GM19043 (cell line): ENCODE measurements at regions not wholly inside any gene's neighbourhood (a gene's known extent, or its start where the extent isn't known, plus 50 kb on each side); places are given as distances from the start of the nearest gene placed in this dataset.
"Not testable (repeated sequence)": the region's sequence is repeated elsewhere in the genome, so short reads cannot be mapped to it uniquely, and the experiment has no call there.

ENCODE experiments used
- ATAC-seq: cut with Tn5 transposase; IDR thresholded peaks from one replicate; pipeline ENCODE4 v1.9.1; 2021; ENCODE audit warnings: low read depth; ENCODE audit not compliant: unreplicated experiment

GRCh38 chr4:31236020-31236638 is 516.0 kb downstream of the PCDH7 start:
- no peak for ATAC-seq

GRCh38 chr4:31236639-31237173 is 516.5 kb downstream of the PCDH7 start:
- no peak for ATAC-seq

GRCh38 chr4:31237233-31237632 is 517.1 kb downstream of the PCDH7 start:
- ATAC-seq: no peak

GRCh38 chr4:31239886-31240285 is 519.7 kb downstream of the PCDH7 start:
- no peak for ATAC-seq

- ATAC-seq: no peak
These were observed 521.4 kb downstream of the PCDH7 start for GRCh38 chr4:31241504-31242106.

GRCh38 chr4:31246856-31247255 is 526.7 kb downstream of the PCDH7 start:
- no peak for ATAC-seq

GRCh38 chr4:31259119-31259518 is 539.0 kb downstream of the PCDH7 start:
- no peak for ATAC-seq

- ATAC-seq: no peak
These were observed 541.5 kb downstream of the PCDH7 start for GRCh38 chr4:31261632-31262031.

- ATAC-seq: not testable (repeated sequence)
These were observed 545.9 kb downstream of the PCDH7 start for GRCh38 chr4:31266094-31266493.

- ATAC-seq: no peak
These were observed 552.3 kb downstream of the PCDH7 start for GRCh38 chr4:31272331-31273061.

- ATAC-seq: no peak
These were observed 555.7 kb downstream of the PCDH7 start for GRCh38 chr4:31275906-31276305.

GRCh38 chr4:31283679-31284078 is 563.5 kb downstream of the PCDH7 start:
- ATAC-seq: no peak

- ATAC-seq: peak; percentile 21
These were observed 570.7 kb downstream of the PCDH7 start for GRCh38 chr4:31290836-31291235.

GRCh38 chr4:31291238-31291637 is 571.1 kb downstream of the PCDH7 start:
- ATAC-seq: peak; percentile 64

GRCh38 chr4:31294655-31295480 is 574.7 kb downstream of the PCDH7 start:
- no peak for ATAC-seq

- ATAC-seq: no peak
These were observed 578.6 kb downstream of the PCDH7 start for GRCh38 chr4:31298737-31299136.

GRCh38 chr4:31307029-31307428 is 586.9 kb downstream of the PCDH7 start:
- ATAC-seq: no peak

- ATAC-seq: no peak
These were observed 604.6 kb downstream of the PCDH7 start for GRCh38 chr4:31324814-31325213.

- no peak for ATAC-seq
These were observed 605.1 kb downstream of the PCDH7 start for GRCh38 chr4:31325300-31325699.

GRCh38 chr4:31327031-31327430 is 606.9 kb downstream of the PCDH7 start:
- ATAC-seq: no peak

- ATAC-seq: no peak
These were observed 608.8 kb downstream of the PCDH7 start for GRCh38 chr4:31328932-31329331.
